Urothelium cell line (cell line): ENCODE measurements at regions not wholly inside any gene's neighbourhood (a gene's known extent, or its start where the extent isn't known, plus 50 kb on each side); places are given as distances from the start of the nearest gene placed in this dataset.
"Not testable (repeated sequence)": the region's sequence is repeated elsewhere in the genome, so short reads cannot be mapped to it uniquely, and the experiment has no call there.

Experiments used
- DNase-seq: peaks from one replicate; pipeline ENCODE4 v3.0.0; 2011; ENCODE audit warnings: low spot score, mixed read lengths
- FAIRE-seq: peaks from 2 replicates; lab custom pipeline; 2011; peaks lifted over from hg19 to GRCh38; lab: Jason Lieb, UNC

- not testable (repeated sequence) for DNase-seq, FAIRE-seq
Measured at GRCh38 chr2:89246027-89246426, 554.6 kb downstream of the RPIA start.

DNA sequence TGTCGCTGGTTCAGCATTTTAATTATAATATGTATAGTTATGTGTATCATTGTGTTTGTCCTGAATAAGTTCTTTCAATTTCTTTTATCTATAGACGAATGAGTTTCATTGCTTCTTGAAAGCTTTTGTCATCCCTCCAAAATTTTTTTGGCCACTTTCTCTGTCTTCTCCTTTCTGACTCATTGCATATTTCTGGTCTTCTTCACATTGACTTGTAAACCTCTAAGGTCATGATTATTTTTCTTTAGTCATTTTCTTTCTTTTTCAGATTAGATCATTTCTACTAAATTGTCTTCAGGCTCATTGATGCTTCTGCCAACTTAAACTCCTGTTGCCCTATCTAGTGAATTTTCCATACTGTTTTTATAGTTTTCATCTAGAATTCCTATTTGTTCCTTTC lies 555.1 kb downstream of the RPIA start:
- not testable (repeated sequence) for FAIRE-seq, DNase-seq

DNA sequence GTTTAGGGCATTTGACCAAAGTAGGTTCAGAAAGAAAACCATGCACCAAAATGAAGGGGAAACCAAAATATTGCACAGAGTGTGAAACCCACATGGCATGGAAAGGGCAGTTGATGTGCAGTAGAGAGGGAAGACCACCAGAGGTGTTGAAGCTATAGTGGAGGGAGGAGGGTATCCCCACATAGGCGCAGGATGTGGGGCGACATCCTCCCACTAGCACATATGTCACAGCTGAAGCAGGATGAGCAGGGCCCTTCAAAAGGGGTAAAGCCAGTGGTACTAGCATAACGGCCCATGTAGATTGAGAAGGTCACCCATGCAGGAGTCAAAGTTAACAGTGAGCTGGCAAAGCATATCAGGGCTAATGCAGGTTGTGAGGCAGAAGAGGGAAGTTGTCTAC lies 563.5 kb downstream of the RPIA start:
- DNase-seq, result not testable (repeated sequence)
- FAIRE-seq, result peak; percentile 46

DNA sequence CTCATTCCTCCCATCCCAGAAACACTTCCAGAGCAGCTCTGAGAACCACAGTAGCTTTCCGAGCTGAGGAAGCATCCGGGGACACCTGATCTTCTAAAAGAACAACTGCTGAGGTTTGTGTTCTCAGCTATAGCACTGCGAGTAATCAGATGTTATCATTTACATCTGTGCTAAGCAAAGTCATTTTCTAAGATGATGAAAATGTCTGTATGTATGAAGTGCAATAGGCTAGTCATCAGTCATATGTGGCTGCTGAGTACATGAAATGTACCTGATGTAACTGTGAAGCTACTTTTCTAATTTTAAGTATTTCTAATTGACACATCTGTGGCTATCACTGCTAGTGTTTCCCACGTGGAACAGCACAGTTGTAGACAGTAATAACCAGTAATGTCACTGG lies 582.0 kb downstream of the RPIA start:
- FAIRE-seq, result peak; percentile 72
- DNase-seq, result not testable (repeated sequence)

DNA sequence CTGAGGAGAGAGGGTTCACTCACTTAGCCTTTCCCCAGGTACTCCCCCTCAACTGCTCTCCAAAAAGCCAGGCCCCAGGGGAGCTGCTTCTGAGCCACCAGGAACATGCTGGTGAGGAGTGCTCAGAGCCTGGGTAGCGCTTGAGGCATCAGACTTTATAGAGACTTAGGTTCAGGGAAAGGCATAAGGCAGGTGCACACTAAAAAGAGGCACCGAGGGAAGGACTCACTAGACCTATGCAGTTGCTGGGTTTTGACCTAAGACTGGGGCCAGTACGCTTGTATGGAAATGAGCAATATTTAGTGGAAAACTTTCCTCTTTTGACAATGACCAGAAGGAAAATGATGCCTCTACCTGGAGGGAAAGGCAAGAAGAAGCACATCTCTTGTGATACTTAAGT lies 589.1 kb downstream of the RPIA start:
- not testable (repeated sequence) for DNase-seq, FAIRE-seq

DNA sequence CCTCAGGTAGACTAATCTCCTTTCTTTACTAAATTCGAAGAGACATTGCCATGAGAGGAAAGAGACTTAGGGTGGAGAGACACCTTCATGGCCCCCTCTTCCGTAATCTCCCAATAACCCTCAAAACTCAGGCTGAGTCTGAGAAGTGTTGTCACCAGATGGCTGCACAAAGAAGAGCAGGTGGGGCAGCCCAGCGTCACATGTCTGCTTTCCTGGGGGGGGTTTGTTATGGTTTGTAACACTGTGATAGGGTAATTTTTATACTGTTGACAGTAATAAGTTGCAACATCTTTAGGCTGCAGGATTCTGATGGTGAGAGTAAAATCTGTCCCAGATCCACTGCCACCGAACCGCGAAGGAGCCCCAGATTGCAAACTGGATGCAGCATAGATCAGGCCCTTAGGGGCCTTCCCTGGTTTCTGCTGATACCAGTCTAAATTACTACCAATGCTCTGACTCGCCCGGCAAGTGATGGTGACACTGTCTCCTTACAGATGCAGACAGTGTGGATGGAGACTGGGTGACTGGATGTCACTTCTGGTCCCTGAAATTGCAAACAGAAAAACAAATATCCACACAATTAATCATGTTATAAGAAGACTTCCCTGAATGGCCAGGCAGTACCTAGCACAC lies 595.1 kb downstream of the RPIA start:
- not testable (repeated sequence) for DNase-seq
- FAIRE-seq, result peak; percentile 94

DNA sequence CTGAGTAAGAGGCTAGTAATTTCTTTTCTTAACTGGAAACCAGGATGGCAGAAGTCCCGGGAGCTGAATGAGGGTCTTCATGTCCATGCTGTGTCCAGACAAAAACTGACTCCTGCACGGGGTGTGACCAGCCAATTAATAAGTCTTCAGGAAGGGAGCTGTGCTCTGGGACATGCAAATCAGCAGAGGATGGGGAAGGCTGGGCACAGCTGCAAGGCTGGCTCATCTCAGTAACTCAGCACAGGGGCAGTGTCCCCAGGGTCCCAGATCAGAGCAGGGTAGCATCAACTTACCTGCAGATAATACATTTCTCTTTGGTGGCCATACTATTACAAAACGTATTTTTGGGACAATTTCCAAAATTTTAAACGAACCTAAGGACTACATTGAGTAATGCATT lies 595.6 kb downstream of the RPIA start:
- FAIRE-seq, DNase-seq: not testable (repeated sequence)

- not testable (repeated sequence) for DNase-seq, FAIRE-seq
Measured at GRCh38 chr2:89291717-89292298, 600.3 kb downstream of the RPIA start.

DNA sequence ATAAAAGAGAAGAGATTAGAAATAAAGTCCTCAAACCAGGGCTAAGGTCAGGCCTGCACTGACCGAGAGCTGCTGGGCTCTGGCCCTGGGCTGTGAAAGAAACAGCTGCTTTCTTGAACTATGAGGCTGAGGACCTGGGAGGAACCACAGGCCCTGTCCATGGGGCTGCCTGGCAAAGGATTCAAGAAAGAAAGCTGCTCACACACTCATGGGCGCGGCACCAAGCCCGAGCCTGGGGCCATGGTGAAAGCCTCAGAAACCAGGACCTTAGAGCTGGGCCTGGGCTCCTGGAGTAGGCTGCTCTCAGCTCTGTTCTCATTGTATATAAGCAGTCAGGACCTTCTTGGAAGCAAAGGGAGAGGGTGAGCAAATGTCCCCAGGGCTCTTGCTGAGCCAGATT lies 601.9 kb downstream of the RPIA start:
- DNase-seq, FAIRE-seq: not testable (repeated sequence)

GRCh38 chr2:89294335-89294734 lies 602.9 kb downstream of the RPIA start:
- FAIRE-seq, result not testable (repeated sequence)

DNA sequence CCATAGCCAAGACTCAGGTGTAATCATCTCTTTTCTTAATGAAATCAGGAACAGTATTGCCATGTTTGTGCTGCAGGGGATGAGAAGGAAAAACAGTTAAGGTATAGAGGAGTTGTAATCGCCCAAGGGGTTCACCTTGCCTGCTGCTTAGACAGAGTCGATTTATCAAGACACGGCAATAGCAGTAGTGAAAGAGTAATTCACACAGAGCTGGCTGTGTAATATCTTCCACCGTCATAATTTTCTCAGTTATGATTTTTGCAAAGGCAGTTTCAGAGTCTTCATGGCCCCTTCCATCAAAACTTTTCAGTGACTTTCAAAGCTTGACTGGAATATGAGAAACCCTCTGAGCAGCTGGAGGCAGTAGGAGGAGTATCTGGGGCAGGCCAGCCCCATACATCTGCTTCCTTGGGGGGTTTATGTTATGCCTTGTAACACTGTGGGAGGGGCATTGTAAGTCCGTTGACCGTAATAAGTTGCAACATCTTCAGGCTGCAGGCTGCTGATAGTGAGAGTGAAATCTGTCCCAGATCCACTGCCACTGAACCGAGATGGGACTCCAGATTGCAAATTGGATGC lies 605.4 kb downstream of the RPIA start:
- not testable (repeated sequence) for DNase-seq
- FAIRE-seq, result peak; percentile 59

More at GRCh38 chr2:89294335-89294734, 602.9 kb downstream of the RPIA start:
- not testable (repeated sequence) for DNase-seq

DNA sequence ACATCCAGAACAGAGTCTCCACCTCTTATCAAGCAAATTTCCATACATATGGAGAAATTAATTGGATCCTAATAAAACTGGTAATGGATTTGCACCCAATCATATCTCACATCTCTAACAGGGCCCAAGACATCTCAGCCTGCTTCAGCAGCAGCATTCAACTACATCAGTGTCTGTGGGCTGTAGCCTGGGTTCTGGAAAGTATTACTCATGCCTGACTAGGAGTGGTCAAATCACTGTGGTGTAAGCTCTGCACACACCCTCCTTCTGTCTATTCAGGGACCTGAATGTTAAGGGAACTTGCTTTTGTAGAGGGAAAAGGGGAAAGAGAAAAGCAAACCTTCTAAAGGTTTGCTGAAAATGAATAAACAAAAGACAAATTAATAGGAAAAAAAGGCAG lies 607.7 kb downstream of the RPIA start:
- FAIRE-seq, result not testable (repeated sequence)

GRCh38 chr2:89305623-89306022 lies 614.1 kb downstream of the RPIA start:
- not testable (repeated sequence) for DNase-seq, FAIRE-seq

More for the DNA sequence above, 607.7 kb downstream of the RPIA start:
- DNase-seq, result not testable (repeated sequence)

- FAIRE-seq, DNase-seq: not testable (repeated sequence)
Measured at GRCh38 chr2:89306869-89307637, 615.6 kb downstream of the RPIA start.

DNA sequence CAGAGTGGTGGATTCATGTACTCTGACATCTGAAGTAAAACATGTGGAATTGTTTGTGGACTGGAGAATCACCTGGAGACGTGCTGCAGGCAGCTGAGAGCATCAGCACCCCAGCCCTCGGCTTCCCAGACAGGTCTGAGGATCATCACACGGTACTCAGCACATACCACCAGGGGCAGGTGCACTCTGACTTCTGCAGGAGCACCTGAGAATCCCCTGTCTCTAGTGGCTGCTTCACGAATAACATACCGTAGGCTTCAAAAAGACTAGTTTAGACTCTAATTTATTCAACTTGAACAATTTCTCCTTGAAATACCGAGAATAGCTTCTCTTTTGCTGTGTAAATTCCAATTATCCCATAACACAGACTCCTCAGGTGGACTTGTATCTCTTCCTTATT lies 627.5 kb downstream of the RPIA start:
- DNase-seq, result not testable (repeated sequence)

DNA sequence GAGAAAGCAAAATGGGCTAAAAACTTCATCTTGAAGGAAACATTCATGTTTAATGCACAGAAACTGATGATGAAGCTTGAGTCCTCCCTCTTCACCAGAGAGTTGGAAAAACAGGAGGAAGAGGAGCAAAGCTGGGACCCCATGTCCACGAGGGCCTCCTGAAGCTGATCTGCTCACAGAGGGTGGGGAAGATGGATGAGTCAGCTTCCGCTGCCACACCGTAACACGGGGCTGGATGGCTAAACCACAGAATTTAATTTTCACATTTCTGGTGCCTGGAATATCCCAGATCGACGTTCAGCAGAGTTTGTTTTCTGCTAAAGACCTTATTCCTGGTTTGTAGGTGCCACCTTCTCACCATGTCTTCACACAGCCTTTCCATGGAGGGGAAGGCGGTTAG lies 634.4 kb downstream of the RPIA start:
- FAIRE-seq, DNase-seq: not testable (repeated sequence)

More for the DNA sequence above, 627.5 kb downstream of the RPIA start:
- not testable (repeated sequence) for FAIRE-seq

GRCh38 chr2:89326455-89326854 lies 635.0 kb downstream of the RPIA start:
- FAIRE-seq, result not testable (repeated sequence)

GRCh38 chr2:89328790-89329189 lies 637.3 kb downstream of the RPIA start:
- FAIRE-seq, DNase-seq: not testable (repeated sequence)

More at GRCh38 chr2:89326455-89326854, 635.0 kb downstream of the RPIA start:
- DNase-seq, result not testable (repeated sequence)
